ENCODE measurements at regions not wholly inside any gene's neighbourhood (a gene's known extent, or its start where the extent isn't known, plus 50 kb on each side); places are given as distances from the start of the nearest gene placed in this dataset.

DNA sequence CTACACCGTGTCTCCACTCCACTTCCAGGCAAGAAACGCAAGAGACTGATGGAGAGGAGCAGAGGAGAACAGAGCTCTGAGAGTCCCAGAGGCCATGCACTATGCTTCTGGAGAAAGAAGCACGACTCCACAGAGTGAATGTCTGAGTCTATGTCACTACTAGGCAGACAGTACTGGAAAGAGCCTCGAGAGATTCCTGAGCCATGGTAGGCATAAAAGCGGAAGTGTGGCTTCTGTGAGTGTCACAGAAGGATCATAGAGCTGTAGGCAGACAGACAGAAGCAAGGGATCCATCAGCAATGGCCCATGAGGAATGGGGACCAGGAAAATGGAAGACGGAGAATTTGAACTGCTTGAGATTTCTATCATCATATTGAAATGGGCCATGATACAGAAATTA lies 542.6 kb downstream of the ZEB2 start:
- TF ChIP-seq, protein P1, sequence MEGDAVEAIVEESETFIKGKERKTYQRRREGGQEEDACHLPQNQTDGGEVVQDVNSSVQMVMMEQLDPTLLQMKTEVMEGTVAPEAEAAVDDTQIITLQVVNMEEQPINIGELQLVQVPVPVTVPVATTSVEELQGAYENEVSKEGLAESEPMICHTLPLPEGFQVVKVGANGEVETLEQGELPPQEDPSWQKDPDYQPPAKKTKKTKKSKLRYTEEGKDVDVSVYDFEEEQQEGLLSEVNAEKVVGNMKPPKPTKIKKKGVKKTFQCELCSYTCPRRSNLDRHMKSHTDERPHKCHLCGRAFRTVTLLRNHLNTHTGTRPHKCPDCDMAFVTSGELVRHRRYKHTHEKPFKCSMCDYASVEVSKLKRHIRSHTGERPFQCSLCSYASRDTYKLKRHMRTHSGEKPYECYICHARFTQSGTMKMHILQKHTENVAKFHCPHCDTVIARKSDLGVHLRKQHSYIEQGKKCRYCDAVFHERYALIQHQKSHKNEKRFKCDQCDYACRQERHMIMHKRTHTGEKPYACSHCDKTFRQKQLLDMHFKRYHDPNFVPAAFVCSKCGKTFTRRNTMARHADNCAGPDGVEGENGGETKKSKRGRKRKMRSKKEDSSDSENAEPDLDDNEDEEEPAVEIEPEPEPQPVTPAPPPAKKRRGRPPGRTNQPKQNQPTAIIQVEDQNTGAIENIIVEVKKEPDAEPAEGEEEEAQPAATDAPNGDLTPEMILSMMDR (IDR thresholded peaks at IDR 0.05; ENCODE audit: insufficient read depth, low read length, poor library complexity, severe bottlenecking): no peak
- TF ChIP-seq EZH2phosphoT487 (conservative IDR thresholded peaks at IDR 0.05; ENCODE audit: low read length): no peak

All from SU-DHL-6 (cell line).